SU-DHL-6 (cell line): ENCODE measurements at regions not wholly inside any gene's neighbourhood (a gene's known extent, or its start where the extent isn't known, plus 50 kb on each side); places are given as distances from the start of the nearest gene placed in this dataset.

Experiments
- CTCF ChIP-seq: fragments of 200-600 bp; sonication (generic); IDR thresholded peaks from one replicate; pipeline ENCODE4 v1.5.1; 2017; ENCODE audit warnings: antibody characterized with exemption, mild to moderate bottlenecking, low read length, moderate library complexity; ENCODE audit not compliant: insufficient read depth, poor library complexity, severe bottlenecking
- EZH2phosphoT487 ChIP-seq: fragments of 200-600 bp; sonication (generic), shearing (Covaris generic); conservative IDR thresholded peaks from 2 replicates; pipeline ENCODE4 v1.6.1; 2018; ENCODE audit warnings: mild to moderate bottlenecking, antibody characterized with exemption, low read length, moderate library complexity, mixed read lengths

GRCh38 chr3:18648868-18649462, 223.8 kb upstream of the SATB1 start:
- TF ChIP-seq CTCF = no peak
- no peak for TF ChIP-seq EZH2phosphoT487
